GM12873 (cell line): ENCODE measurements at regions not wholly inside any gene's neighbourhood (a gene's known extent, or its start where the extent isn't known, plus 50 kb on each side); places are given as distances from the start of the nearest gene placed in this dataset.

ENCODE experiments used
- TF ChIP-seq, protein P1 (sequence below): IDR thresholded peaks from 2 replicates; pipeline ENCODE4 v1.5.1; 2012; ENCODE audit warnings: low read depth, mild to moderate bottlenecking, moderate library complexity, low read length, control low read depth; ENCODE audit not compliant: insufficient read depth; ENCODE audit errors: missing control alignments

DNA sequence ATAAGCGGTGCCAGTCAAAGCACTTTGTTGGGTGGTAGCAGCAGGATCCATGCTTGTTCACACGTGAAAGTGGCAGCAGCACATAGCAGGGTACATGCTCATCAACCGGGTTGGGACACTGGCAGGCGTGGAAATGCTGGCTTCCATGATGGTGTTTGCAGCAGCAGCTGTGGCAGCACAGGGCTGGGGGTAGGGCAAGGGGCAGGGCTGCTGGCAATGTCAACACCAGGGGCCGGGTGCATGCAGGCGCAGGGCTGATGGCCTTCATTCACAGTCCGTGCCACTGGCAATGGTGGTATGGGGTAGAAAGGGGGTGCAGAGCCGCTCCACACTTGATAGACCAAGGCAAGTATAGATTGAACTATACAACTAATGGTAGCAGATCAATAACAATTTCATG is 374.7 kb upstream of the FAM241A start:
- TF ChIP-seq, protein P1, sequence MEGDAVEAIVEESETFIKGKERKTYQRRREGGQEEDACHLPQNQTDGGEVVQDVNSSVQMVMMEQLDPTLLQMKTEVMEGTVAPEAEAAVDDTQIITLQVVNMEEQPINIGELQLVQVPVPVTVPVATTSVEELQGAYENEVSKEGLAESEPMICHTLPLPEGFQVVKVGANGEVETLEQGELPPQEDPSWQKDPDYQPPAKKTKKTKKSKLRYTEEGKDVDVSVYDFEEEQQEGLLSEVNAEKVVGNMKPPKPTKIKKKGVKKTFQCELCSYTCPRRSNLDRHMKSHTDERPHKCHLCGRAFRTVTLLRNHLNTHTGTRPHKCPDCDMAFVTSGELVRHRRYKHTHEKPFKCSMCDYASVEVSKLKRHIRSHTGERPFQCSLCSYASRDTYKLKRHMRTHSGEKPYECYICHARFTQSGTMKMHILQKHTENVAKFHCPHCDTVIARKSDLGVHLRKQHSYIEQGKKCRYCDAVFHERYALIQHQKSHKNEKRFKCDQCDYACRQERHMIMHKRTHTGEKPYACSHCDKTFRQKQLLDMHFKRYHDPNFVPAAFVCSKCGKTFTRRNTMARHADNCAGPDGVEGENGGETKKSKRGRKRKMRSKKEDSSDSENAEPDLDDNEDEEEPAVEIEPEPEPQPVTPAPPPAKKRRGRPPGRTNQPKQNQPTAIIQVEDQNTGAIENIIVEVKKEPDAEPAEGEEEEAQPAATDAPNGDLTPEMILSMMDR: no peak

DNA sequence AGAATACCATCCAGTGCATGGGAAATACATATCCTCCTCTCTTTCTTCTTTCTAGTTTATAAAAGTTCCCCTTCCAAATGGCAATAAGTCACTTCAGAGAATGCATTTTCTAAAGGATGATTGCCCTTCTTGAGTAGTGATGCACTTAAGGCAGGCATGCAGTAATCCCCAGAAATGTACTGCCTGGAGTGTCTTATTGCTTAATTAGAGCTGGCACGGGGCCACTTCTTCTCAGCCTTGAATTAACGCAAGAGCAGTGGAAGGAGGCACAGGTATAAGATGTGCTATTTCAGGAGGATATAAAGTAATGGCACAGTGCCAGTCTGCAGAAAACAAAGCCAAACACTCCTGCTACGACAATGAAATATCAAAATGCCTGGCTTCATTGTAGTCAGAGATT is 371.4 kb upstream of the FAM241A start:
- TF ChIP-seq, protein P1: no peak

DNA sequence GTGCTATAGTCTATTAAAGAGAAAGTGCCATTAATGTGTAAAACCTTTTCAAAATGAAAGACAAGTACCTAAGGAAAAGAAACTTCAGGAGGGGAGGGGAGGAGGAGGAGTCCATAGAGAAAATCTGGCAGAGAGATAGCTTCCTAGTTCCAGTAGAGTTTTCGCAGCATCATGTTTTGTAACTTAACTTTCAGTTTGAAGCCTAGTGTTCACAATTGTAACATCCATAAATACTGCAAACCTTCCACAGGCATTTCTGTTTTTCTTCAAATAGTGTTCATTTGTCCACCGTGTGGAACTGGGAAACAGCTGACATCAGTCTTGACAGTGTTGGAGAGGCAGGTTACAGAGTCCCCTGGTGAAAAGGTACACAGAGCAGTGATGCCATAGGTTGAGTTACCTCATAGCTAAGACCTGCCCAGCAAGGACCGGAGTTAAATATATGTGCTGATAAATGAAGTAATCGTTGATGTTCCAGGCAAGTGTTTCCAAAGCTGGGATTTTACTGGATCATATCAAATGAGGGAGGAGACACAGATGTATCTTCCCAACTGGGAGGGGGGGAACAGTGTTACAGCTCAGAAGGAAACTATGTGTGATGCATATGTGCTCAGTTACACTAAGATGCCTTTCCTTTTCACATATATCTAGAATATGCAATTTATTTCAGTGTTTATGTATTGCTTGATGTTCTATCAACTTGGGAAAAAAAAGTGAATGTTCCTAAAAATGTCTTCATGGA is 369.5 kb upstream of the FAM241A start:
- TF ChIP-seq, protein P1: no peak

DNA sequence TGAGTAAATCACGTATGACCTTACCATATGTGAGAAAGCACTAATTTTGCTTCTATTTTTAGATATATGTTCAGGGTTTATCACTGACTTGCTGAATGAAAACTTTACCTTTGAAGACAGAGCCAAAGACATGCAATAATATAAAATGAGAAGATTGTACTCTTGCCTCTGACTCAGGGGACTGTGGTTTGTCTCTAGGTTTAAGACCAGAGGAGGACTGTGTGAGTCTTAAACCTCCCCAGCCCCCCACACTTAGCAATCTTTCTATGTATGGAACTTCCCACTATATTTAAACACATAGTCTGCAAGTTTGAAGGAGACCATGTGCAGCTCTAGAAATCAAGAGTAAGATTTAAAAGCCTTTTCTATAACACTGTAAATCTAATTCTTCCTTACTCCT is 368.7 kb upstream of the FAM241A start:
- TF ChIP-seq, protein P1: no peak

DNA sequence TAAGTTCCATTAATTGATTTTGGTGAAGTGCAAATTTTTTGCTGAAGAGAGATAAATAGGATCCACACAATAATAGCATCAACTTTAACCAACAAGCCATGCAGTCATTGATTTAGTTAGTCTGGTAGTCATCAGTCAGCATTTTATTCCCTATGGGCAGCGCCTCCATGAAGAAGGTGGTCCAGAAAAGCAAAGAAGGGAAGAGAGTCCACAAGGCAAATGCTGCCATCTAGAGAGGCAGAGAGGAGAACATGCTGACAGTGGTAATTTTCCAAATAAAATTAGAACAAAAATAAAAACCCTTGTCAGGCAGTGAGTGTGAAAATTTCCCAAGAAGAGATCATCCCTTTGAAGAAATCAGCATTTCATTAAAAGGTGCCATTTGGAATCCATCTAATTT is 366.7 kb upstream of the FAM241A start:
- TF ChIP-seq, protein P1: no peak

DNA sequence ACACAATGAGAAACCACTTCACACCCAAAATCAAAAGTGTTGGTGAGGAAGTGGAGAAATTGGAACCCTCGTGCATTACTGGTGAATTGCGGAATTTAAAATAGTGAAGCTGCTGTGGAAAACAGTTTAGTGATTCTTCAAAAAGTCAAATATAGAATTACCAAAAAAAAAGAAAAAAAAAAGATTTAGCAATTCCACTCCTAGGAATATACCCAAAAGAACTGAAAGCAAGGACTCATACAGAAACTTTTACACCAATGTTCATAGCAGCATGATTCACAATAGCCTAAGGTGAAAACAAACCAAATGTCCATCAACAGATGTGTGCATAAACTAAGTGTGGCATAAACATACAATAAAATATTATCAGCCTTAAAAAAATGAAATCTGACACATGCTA is 364.3 kb upstream of the FAM241A start:
- TF ChIP-seq, protein P1: no peak

DNA sequence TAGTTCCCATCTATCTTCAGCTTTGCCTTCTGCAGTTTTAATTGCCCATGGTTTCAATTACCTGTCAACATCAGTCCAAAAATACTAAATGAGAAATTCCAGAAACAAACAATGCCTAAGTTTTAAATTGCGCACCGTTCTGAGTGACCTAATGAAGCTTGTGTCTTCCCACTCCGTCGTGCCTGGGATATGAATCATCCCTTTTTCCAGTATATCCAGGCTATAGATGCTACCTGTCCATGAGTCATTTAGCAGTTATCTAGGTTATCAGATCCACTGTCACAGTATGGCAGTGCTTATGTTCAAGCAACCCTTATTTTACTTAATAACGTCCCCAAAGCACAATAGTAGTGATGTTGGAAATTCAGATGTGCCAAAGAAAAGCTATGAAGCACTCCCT is 363.6 kb upstream of the FAM241A start:
- TF ChIP-seq, protein P1: no peak
